GM04503 (cell line): ENCODE measurements at regions not wholly inside any gene's neighbourhood (a gene's known extent, or its start where the extent isn't known, plus 50 kb on each side); places are given as distances from the start of the nearest gene placed in this dataset.
"Not testable (repeated sequence)": the region's sequence is repeated elsewhere in the genome, so short reads cannot be mapped to it uniquely, and the experiment has no call there.

Source experiments
- DNase-seq: peaks from one replicate; pipeline ENCODE4 v3.0.0-alpha.2; 2012; ENCODE audit warnings: low read depth

DNA sequence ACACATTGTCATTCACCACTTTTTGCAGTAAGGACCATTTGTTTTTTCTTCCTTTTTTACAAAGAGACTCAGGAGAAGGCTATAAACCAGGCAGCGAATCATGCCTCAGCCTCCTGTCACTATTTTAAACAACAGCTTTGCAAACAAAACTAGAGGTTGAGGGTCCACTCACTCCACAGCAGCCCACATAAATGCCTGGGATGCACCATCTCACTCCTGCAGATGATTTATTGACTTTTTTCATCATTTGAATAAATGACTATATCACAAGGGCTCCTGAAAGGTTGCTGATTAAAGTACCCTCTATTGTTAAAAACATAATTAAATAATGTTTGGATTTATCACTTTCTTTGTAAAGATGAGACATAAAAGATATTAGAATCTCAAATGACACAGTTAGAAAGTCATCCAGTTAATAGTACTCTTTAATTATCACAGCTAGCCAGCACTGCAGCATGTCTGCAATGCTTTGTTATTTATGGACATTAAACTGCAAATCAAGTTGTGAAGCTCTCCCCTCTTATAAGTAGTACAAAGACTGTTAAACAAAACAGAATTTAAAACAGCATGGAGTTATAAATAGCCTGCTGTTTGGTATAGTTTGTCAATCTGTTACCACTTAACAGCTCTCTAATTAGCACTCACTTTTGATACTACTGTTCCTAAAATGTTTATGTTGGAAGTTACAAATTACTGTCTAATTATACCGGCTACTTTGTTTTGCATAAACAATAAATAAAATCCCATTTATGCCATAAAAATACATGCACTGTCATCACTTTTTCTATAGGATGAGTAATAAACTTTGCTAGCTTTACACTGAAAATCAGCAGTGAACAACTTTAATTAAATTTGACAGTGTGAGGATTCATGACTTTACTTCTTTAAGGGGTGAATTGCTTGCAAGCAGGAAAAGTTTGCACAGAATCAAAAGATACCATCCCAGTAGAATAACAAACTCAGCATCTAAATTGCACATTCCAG lies 853.2 kb downstream of the UQCRFS1 start:
- no peak for DNase-seq

DNA sequence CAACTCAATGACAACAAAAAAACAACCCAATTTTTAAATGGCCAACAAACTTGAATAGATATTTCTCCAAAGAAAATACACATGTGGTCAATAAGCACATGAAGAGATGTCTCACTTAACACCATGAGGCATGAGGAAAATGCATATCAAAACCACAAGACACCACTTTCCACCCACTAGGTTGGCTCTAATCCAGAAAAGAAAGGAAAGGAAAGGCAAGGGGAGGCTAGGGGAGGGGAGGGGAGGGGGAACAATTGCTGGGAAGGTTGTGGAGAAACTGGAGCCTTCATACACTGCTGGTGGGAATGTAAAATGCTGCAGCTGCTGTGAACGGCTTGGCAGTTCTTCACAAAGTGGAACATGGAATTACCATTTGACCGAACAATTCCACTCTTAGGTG lies 854.3 kb downstream of the UQCRFS1 start:
- no peak for DNase-seq

DNA sequence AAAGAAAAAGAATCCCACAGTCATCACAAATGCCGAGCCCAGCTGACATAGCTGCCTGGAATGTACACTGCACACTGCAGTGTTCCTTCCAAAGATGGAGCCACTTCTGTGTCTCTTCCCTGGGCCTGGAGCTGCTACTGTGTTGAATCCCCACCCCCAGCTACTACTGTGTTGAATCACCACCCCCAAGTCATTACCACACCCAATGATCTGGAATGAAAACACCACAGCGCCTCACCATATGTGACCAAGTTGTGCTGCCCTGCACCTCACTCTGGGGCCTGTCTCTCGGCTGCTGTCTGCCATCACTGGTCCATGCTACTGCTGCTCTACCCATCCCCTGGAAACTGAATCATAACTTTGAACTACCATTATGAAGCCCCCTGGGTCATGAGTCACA lies 861.2 kb downstream of the UQCRFS1 start:
- peak; percentile 22 for DNase-seq

DNA sequence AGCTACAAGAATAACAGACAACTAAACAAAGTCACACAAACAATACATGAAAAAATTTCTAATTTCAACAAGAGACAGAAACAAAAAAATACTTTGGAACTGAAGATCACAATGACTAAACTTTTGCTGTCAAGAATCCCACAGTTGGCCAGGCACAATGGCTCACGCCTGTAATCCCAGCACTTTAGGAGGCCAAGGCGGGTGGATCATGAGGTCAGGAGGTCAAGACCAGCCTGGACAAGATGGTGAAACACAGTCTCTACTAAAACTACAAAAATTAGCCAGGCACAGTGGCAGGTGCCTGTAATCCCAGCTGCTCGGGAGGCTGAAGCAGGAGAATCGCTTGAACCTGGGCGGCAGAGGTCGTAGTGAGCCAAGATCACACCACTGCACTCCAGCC lies 861.6 kb downstream of the UQCRFS1 start:
- DNase-seq = not testable (repeated sequence)

DNA sequence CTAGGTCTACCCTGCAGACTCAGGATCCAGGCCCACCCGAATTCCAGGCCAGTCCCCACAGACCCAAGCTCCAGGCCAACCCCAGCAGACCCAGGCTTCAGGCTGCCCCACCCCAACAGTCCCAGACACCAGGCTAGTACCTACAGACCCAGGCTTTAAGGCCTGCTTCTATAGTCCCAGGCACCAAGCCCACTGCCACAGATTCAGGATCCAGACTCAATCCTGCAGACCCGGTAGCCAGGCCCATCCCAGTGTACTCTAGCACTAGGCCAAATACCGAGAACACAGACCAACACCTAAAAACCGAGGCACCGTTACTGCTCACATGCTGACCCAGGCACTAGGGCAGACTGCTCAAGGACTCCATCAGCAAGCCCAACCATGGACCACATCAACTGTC lies 862.3 kb downstream of the UQCRFS1 start:
- no peak for DNase-seq

DNA sequence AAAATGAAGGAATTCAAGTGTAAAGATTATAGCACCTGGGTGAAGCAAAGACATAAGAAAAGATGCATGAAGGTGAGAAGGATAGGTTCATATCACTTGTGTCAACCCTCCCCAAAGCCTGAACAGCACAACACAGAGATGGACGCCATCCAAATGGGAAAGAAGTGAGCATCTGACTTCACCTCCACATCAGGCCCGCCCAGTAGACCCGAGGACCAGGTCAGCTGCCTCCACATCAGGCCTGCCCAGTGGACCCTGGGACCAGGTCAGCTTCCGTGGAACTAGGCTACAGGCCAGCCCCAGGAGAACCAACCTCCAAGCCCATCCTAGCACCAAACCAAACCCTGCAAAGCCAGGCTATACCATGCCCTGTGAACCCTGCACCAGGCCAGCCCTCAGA lies 862.9 kb downstream of the UQCRFS1 start:
- DNase-seq = no peak

DNA sequence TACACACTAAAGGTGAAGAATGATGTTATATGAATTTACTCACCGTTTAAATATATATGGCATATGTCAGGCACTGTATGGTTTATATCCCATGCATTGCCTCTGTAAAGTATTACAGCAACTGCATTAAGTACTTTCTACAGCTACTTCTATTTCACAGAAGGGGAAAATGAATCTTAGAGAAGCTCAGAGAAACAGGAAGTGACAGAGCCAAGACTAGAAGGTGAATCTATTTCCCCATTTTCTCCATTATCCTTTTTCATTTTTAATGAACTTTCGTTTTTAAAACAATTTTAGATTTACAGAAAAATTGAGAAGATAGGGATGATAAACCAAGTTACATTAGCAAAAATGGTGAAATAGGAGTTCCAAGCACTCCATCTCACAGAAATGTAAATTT lies 863.3 kb downstream of the UQCRFS1 start:
- no peak for DNase-seq

DNA sequence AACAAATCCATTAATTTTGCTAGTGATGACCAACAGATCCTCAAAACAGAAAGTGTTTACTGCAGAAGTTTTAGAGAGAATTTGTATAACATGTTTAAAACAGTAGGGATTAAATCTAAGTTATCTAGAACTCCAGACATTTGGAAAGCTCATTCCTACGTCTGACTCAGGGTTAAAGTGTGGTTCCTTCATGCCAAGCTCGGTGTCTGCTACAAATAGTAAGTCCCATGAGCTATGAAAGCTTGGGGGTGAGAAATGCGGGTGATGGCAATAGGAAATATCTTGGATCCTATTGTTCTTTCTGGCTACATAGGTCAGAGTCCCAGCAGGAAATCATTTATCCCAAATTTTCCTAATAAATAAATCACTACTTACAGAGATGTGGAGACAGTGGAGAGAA lies 867.1 kb downstream of the UQCRFS1 start:
- no peak for DNase-seq

DNA sequence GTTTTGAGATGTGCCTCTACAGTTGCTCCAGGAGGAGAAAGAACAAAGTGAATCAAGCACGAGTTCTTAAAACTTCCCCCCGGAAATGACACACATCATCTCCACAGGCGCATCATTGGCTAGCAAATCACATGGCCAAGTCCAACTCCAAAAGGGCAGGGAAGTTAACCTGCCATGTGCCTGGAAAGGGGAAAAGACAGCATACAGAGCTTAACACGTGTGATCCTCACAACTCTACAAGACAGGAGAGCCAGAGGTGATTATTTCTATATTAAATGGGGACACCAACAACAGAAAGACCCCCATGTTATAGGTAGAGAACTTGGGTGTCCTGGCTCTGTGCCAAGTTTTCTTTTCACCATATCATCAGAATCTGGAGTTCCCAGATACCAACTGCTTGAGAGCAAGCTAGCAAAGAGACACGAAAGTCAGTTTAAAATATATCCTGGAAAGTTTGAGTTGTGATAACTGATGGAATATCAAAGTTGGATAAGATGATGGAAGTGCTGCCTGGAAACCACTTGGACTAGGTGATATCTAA lies 871.1 kb downstream of the UQCRFS1 start:
- DNase-seq = no peak

DNA sequence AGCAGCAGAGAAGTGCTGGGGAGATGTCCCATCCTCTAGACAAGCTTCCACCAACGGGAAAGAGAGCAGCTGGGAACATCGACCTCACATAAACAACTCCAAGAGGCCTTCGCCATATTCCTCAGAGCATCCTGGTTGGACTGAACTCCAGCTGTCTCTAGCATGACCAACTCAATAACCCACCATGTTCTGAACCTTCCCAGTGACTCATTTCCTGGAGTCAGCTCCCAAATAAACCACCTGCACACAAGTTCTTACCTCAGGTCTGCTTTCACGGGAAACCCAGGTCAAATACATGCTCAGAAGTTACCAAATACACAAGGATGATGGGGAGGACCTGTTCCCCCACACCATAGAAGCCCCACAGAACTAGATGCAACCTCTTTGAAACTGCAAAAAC lies 878.5 kb downstream of the UQCRFS1 start:
- no peak for DNase-seq

DNA sequence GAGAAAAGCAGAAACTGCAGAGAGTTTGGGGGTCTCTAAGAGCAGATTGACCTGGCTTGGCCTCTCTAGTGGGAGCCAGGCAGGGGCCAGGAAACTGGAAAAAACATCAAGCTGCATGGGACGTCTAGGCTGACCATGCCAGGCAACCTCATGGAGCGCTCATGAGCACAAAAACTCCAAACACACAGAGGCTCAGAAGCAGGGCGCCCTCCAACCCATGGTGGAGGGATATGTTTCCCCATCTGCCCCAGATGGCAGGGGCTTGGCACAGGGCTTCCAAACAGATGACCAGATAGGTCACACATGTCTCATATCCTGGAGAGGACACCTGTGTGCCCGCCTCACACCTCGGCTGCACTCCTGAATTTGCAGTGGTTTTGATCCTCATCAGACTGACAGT lies 879.0 kb downstream of the UQCRFS1 start:
- no peak for DNase-seq

DNA sequence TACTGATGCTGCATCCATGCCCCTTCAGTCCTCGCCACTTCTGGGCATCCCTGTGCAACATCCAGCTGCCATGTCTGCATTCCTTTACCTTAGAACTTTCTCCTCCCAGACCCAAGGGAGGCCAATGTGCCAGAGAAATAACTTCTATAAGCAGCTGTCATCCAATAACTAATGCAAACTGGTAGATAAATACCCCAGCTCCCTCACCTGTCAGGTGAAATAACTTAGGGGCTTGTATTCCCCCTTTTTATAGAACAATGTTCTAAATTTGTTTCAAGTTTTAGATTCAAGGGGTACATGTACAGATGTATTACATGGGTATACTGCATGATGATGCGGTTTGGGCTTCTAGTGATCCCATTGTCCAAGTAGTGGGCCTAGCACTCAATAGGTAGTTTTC lies 880.1 kb downstream of the UQCRFS1 start:
- DNase-seq = no peak

DNA sequence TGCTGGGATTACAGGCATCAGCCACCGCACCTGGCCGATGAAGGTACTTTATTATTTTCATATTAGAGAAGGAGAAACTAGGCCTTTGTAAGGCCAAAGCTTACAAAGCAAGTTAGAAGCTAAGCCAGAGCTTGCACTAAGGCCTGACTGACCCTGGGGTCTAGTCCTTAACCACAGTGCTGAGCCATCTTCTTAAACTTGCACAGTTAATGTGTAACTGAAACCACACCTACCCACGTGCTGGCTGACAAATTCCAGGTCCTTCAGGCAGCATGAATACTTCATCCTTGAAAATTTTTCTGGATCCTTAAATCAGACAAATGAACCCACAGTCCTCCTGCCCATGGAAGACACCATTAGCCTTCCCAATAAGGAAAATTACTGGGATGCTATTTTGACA lies 880.6 kb downstream of the UQCRFS1 start:
- no peak for DNase-seq

DNA sequence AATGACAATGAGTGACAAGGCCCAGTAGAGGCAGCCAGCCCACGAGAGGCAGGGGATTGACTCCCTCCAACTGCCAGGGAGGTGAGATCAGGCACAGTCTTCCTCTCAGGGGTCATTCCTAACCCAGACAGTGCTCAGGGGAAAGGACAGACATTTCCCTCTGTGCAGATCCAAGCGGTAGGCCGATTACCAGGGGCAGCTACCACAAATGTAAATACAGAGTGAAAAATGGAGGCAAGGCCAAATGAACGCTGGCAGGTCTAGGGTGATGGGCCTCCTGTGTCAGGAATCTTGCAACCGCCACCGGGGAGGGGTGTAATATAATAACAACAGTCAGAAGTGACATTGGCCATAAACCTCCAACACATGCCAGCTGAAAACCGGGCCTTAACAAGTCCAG lies 881.4 kb downstream of the UQCRFS1 start:
- no peak for DNase-seq

DNA sequence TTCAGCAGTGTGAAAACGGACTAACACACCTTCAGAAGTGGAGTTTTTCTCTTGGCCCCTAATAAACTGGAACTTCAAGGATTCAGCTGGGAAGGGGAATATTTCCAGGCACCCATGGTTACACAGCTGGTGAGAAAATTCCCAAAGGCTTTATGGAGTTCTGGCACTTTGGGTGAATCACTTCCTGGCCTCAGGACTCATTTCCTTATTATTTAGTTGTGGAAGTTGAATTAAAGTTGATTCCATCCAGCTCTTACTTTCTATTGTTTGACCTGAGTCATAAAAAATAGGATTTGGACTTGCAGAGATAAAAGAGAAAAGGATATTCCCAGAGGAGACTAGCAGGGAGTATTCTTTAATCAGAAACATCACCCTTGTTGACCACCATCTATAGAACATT lies 882.1 kb downstream of the UQCRFS1 start:
- no peak for DNase-seq

DNA sequence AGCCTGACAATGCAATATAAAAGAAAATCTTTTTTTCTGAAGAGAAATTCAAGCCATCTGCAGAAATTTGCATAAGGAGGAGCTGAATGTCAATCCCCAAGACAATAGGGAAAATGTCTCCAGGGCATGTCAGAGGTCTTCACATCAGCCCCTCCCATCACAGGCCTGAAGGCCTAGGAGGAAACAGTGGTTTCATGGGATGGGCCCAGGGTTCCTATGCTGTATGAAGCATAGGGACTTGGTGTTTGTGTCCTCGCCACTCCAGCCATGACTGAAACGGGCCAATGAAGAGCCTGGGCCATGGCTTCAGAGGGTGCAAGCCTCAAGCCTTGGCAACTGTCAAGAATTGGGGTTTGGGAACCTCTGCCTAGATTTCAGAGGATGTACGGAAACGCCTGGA lies 883.5 kb downstream of the UQCRFS1 start:
- DNase-seq = no peak

DNA sequence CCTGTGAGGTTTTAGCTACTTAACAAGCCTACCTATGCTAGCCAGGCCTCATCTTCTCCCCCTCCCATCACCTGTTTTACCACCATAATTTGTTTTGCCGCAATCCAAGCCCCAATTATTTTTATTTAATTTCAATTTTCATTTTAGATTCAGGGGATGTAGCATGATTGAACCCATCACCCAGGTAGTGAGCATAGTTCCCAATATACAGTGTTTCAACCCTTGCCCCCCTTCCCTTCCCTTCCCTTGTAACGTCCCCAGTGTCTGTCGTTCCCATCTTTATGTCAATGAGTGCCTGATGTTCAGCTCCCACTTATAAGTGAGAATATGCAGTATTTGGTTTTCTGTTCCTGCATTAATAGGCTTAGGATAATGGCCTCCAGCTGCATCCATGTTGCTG lies 885.0 kb downstream of the UQCRFS1 start:
- no peak for DNase-seq

DNA sequence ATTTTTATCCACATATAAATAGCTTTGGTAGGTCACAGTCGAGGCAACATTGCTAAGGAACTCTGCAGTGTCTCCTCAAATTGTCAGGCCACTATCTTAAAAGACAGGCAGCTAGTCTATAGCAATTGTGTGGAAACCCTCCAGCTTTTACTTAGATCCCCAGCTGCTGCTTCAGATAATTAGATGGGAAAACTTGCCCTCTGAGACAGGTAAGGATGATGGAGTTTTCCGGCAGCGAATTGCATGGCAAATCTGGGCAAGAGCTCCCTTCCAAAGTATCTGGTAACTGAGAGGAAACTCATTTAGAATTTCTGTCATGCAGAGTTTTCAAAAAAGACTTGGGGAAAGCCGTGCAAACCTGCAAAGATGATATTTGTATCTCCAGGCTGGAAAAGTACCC lies 886.2 kb downstream of the UQCRFS1 start:
- no peak for DNase-seq

DNA sequence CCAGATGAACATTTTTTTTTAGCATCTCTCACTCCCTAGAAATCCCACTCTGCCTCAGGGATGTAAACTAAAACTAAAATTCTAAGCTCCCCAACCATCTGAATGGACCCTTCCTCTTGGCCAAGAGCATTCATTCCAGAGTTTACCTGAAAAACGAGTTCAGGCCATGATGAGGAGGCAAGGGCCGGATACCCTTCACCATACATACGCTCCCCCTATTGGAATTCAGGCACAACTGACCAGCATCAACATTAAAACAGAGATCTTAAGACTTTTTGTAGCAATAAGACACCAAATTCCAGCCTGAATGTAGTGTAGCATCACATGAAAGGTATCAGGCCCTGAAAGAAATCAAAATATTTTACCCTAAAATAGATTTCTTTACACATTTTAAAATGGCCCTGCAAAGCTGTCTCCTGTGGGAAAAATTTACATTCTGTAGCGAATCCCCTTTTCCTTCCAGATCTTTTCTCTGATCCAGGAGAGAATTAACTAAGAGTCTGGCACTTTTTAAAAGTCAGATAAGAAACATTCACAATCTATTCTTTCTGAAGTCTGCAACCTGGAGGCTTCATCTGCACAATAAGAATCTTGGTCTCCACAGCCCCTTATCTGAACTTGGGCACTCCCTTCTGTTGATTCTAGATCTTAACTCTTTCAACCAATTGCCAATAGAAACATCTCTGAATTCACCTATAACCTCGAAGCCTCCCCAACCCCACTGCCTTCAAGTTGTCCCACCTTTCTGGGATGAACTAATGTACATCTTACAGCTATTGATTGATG lies 888.5 kb downstream of the UQCRFS1 start:
- no peak for DNase-seq

DNA sequence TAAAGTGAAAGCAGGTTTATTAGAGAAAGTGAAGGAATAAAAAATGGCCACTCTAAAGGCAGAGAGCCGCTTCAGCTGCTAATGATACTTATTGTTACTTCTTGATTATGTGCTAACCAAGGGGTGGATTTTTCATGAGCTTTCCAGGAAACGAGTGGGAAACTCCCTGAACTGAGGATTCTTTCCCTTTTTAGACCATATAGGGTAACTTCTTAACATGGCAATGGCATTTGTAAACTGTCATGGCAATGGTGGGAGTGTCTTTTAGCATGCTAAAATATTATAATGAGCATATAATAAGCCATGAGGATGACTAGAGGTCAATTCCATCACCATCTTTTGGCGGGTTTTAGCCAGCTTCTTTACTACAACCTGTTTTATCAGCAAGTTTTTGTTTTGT lies 890.0 kb downstream of the UQCRFS1 start:
- no peak for DNase-seq

DNA sequence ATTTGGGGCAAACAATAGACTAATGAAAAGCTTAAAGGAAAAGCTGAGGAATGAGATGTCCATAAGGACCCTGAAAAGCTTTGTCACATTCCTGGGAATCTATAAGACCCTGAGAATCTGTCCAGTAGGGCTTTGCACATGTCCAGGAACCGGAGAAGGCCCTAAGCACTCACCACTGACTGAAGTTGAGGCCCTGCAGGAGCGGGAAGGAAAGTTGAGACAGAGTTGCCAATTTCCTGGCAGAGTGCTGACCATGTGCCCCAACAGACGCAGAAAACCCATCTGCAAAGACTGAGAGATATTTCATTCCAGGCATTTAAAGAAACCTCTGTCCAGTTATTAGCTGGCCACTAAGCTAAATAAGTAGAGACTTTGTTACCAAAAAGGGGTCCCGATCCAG lies 890.5 kb downstream of the UQCRFS1 start:
- DNase-seq = no peak

DNA sequence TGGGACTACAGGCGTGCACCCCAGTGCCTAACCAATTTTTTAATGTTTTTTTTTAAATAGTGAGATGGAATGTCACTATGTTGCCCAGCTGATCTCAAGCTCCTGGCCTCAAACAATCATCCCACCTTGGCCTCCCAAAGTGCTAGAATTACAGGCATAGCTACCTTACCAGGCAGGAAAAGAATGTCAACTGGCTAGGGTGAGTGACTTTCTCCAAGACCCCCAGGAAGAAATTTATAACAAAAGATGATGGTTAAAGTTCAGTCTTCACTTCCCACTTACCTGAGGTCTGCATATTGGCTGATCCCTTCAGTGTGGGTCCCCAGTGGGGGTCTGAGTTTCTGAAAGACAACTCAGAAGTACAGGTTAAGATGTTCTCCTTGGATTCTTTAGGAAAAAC lies 893.0 kb downstream of the UQCRFS1 start:
- no peak for DNase-seq

DNA sequence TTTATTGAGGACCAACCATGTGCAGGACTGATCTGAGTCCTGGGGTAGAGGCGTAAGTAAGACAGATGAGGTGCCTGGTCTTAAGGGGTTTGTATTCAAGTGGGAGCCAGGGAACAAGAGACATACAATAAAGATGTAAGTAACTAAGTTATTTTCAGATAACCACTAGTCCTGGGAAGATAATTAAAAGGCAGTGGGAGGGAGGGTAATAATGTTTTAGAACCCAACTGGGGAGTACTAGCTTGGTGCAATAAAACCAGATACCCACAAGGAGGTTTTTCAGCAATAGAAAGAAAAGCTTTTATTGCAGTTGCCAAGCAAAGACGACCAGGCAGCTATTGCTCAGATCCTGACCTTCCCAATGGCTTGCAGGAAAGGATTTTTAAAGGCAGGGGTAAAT lies 893.7 kb downstream of the UQCRFS1 start:
- DNase-seq = no peak
